HUES48 (cell line): ENCODE measurements at regions not wholly inside any gene's neighbourhood (a gene's known extent, or its start where the extent isn't known, plus 50 kb on each side); places are given as distances from the start of the nearest gene placed in this dataset.

Experiments
- H3K27ac ChIP-seq: one replicate; pipeline ENCODE4 v1.7.0; 2013; ENCODE audit warnings: low read depth, low read length, inconsistent platforms
- H3K27me3 ChIP-seq: 2 replicates; pipeline ENCODE4 v1.6.1; 2013; ENCODE audit warnings: mild to moderate bottlenecking, low read length; ENCODE audit not compliant: control insufficient read depth, insufficient read depth
- H3K36me3 ChIP-seq: 2 replicates; pipeline ENCODE4 v1.6.1; 2013; ENCODE audit warnings: low read length; ENCODE audit not compliant: control insufficient read depth, insufficient read depth
- H3K4me1 ChIP-seq: 2 replicates; pipeline ENCODE4 v1.6.1; 2013; ENCODE audit warnings: mild to moderate bottlenecking, low read length; ENCODE audit not compliant: control insufficient read depth, insufficient read depth
- H3K4me3 ChIP-seq: 2 replicates; pipeline ENCODE4 v1.5.1; 2013; ENCODE audit warnings: mild to moderate bottlenecking, low read depth, low read length
- H3K9ac ChIP-seq: 2 replicates; pipeline ENCODE4 v1.6.1; 2013; ENCODE audit warnings: mild to moderate bottlenecking, low read depth, low read length, moderate library complexity
- H3K9me3 ChIP-seq: 2 replicates; pipeline ENCODE4 v1.6.1; 2013; ENCODE audit warnings: low read length; ENCODE audit not compliant: control insufficient read depth, insufficient read depth

DNA sequence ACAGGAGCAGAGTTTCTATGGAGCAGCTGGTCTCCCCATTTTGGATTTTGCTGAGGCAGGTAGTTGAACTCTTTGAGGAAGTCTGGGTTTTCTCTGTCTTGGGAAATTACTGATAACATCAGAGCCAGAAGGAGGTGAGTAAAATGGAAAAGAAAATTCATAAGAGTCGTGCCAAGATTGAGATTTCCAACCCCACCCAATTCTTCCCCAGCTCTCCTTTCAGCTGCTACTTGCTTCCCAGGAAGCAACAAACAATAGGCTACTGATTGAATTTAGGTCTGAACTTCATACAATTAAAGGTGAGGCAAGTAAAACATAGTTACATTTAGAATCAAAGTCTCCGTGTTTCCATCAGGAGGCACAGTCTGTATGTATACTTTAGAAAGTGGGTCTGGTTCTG, 54.6 kb upstream of the EOLA2 start:
- Histone ChIP-seq H3K9ac (no peak overlapping the region), H3K4me3 (no peak overlapping the region), H3K9me3 (peaks cover 20% of the 10 kb centered on the region), H3K4me1 (no peaks in the 10 kb centered on the region), H3K27me3 (no peaks in the 10 kb centered on the region), H3K36me3 (no peaks in the 10 kb centered on the region), H3K27ac (no peak overlapping the region)

DNA sequence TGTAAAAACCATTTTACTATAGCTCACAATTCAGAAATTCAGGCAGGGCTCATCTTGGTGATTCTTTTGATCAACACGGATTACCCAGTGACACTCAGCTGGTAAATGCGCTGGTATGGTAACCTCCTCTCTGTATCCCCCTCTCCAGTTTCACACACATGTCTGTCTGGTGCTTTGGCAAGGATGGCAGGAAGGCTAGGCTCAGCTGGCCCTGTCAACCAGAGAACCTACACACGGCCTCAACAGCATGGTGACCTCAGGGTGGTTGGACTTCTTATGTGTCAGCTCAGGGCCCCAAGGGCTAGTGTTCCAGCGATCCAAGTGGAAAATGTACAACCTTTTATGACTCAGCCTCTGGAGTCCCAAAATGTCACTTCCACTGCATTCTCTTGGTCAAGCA, 55.7 kb upstream of the EOLA2 start:
- Histone ChIP-seq H3K36me3 (no peaks in the 10 kb centered on the region), H3K4me3 (no peak overlapping the region), H3K27ac (no peak overlapping the region)

DNA sequence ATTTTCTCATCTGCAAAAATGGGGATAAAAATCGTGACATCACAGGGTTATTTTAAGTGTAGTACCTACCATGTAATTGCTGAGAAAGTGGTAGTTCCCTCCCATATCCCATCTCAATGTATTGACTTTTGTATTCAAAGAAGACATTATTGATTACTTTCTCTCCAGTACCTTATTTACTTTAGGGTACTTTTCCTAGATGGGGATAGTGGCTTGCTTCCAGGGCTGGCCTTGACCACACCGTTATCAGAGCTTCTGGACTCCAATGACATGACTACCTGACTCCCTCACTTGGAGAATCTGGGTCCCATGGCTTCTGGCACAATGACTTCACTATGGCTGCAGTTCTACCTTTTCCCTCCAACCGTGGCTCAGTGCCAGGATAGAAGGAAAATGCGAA, 58.2 kb upstream of the EOLA2 start:
- no peak overlapping the region for H3K4me3 ChIP-seq
- peaks cover 20% of the 10 kb centered on the region for H3K9me3 ChIP-seq
- H3K9ac ChIP-seq, result no peak overlapping the region
- no peaks in the 10 kb centered on the region for H3K4me1 ChIP-seq
- H3K27me3 ChIP-seq, result no peaks in the 10 kb centered on the region
- H3K36me3 ChIP-seq, result no peaks in the 10 kb centered on the region
- H3K27ac ChIP-seq, result no peak overlapping the region

More for the DNA sequence above, 55.7 kb upstream of the EOLA2 start:
- Histone ChIP-seq H3K4me1 (no peaks in the 10 kb centered on the region), H3K9me3 (peaks cover 20% of the 10 kb centered on the region), H3K27me3 (no peaks in the 10 kb centered on the region), H3K9ac (no peak overlapping the region)

DNA sequence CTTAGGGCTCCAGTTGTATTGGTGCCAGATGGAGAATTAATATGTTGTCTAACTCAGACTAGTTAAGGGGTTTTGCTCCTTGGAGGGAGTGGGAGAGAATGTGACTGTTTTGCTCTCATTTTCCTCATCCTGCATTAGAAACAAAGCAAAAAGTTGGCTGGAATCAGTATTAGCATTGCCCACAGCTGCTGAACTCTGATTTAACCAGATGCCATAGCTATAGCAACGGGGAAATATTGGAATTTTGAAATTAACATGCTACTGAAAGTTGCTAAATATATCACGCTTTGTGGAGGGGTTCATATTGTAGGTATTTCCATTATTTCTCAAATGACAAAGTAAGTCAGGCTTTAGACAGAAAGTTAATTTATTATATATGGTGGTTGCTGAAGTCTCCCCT, 66.7 kb upstream of the EOLA2 start:
- Histone ChIP-seq H3K4me3 (no peak overlapping the region), H3K27ac (no peak overlapping the region), H3K27me3 (no peaks in the 10 kb centered on the region), H3K36me3 (no peaks in the 10 kb centered on the region), H3K9me3 (peaks cover 7% of the 10 kb centered on the region; the same call in 1 of the 2 replicates), H3K9ac (no peak overlapping the region), H3K4me1 (no peaks in the 10 kb centered on the region)

DNA sequence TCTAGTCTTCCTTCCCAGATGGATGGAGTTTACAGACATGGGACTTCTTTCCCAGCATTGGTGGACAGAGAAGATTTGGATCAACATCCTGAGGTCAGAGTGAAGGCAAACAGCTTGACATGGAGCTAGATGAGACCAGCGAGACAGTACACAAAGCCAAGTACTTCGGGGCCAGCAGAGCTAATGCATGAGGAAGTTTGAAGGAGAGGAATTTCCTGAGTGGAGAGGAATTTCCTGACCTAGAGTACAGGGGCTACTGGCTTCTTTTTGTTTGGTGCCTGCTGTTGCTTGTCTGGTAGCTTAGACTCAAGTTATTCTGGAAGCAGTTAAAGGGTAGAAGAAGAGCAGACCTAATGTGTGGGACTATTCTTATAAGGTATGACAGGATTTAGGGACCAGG, 69.1 kb upstream of the EOLA2 start:
- H3K4me1 ChIP-seq, result no peaks in the 10 kb centered on the region
- H3K4me3 ChIP-seq, result no peak overlapping the region
- no peak overlapping the region for H3K27ac ChIP-seq
- no peak overlapping the region for H3K9ac ChIP-seq
- no peaks in the 10 kb centered on the region for H3K36me3 ChIP-seq
- no peaks in the 10 kb centered on the region for H3K27me3 ChIP-seq
- H3K9me3 ChIP-seq, result peaks cover 8% of the 10 kb centered on the region

DNA sequence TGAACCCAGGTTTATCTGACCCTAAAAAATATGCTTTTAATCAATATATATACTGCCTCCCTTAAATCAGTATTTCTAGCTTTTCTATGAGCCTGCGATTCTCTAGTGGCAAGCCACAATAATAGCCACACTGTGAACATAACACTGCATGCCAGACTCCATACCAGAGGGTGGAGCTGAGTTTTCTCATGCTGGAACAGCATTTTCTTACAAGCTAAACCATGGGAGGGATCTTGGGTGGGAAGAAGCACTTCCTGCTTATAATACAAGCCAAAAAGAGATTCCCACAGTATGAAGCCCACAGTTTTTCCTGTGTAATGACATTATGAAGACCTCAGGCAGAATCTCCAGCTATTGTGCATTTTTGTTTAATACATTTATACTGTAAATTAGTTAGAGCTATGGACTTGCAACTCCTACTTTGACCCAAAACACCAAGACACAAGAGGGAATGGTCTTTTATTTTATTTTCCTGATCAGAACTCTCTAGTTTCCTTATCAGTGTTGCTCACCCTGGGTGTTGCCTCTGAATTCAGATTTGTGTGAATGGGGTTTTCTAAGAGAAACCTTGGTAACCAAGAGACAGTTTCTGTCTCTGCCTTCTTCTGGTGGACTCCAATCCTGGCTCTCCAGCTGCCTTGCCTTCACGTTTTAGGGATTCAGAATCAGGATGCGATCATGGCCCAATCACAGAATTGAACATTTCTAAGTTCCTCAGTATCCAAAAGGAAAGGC, 74.5 kb upstream of the EOLA2 start:
- no peaks in the 10 kb centered on the region for H3K4me1 ChIP-seq
- no peak overlapping the region for H3K27ac ChIP-seq
- peaks cover 18% of the 10 kb centered on the region for H3K9me3 ChIP-seq
- no peaks in the 10 kb centered on the region for H3K27me3 ChIP-seq
- H3K9ac ChIP-seq, result no peak overlapping the region
- no peaks in the 10 kb centered on the region for H3K36me3 ChIP-seq
- no peak overlapping the region for H3K4me3 ChIP-seq

DNA sequence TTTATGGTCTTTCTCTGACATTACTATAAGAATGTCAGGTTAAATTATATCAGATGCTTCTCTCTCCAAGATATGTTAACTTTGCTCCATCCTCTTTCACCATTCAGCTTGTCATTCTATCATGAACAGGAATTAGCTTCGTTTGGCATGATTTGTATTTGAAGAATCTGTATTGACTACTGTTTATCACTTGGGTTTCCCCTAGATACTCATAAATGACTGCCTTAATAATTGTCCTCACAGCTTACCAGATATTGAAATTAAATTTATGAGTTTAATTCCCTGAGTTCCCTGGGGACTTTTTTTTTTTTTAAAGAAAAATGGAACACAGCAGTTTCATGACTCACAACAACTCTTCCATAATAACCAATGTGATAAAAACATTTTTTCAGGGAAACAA, 76.2 kb upstream of the EOLA2 start:
- H3K9ac ChIP-seq, result no peak overlapping the region
- no peak overlapping the region for H3K27ac ChIP-seq
- H3K4me1 ChIP-seq, result no peaks in the 10 kb centered on the region
- no peaks in the 10 kb centered on the region for H3K36me3 ChIP-seq
- no peak overlapping the region for H3K4me3 ChIP-seq
- no peaks in the 10 kb centered on the region for H3K27me3 ChIP-seq
- H3K9me3 ChIP-seq, result peaks cover 26% of the 10 kb centered on the region

DNA sequence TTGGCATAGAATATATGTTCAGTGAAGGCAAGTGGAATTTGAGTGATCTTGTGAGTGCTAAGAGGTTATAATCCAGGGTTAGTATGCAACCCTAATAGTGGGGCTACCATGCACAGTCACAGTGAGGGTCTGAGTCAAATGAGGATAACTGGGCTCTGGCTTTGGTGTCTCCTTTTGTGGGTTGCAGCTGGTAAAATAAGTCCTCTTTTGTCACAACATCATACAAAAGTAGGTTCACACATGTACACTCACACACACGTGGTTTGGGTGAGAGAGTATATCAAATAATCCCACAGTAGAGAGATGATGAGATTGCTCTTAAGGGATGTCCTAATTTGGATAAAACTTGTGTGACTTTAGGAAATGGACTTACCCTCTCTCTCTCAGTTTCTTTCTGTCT, 79.6 kb upstream of the EOLA2 start:
- Histone ChIP-seq H3K4me1 (no peaks in the 10 kb centered on the region), H3K36me3 (no peaks in the 10 kb centered on the region), H3K27ac (no peak overlapping the region), H3K9me3 (peaks cover 28% of the 10 kb centered on the region), H3K27me3 (no peaks in the 10 kb centered on the region), H3K9ac (no peak overlapping the region), H3K4me3 (no peak overlapping the region)

DNA sequence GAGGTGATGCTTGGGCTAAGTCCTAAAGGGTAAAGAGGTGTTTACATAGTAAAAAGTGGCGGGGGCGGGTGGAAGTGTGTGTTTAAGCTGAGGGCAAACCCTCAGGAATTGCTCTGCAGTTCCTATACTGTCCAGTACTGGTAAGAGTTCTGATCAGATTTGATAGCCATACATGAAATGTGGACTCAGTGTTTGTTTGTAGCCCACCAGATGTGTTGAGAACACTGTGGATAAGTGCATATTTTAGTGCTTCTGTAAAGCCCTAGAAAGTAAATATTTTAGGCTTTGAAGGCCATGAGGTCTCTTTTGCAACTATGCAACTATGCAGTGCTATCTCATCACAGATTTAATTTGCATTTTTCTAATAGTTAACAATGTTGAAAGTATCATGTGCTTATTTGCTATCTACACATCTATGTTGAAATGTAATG, 80.7 kb upstream of the EOLA2 start:
- H3K27me3 ChIP-seq, result no peaks in the 10 kb centered on the region
- H3K4me3 ChIP-seq, result no peak overlapping the region
- peaks cover 31% of the 10 kb centered on the region for H3K9me3 ChIP-seq
- H3K36me3 ChIP-seq, result no peaks in the 10 kb centered on the region
- H3K27ac ChIP-seq, result no peak overlapping the region
- H3K4me1 ChIP-seq, result no peaks in the 10 kb centered on the region
- H3K9ac ChIP-seq, result no peak overlapping the region

DNA sequence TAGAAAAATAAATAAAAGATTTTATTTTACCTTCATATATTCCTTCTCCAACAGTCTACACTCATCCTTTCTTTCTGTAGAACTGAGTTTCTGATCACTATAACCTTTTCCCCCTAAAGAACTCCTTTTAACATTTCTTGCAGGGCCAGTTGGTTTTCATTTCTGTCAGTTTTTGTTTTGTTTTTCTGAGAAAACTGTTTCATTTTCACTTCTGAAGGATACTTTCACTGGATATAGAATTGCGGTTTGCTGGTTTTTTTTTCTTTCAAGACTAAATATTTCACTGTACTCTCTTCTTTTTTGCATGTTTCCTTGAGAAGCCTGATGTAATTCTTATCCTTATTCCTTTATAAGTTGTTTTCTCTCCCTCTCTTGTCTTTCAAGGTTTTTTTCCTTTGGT, 90.4 kb upstream of the EOLA2 start:
- H3K9me3 ChIP-seq, result peaks cover 5% of the 10 kb centered on the region; the same call in 1 of the 2 replicates
- no peaks in the 10 kb centered on the region for H3K4me1 ChIP-seq
- no peak overlapping the region for H3K27ac ChIP-seq
- no peaks in the 10 kb centered on the region for H3K36me3 ChIP-seq
- no peaks in the 10 kb centered on the region for H3K27me3 ChIP-seq
- H3K9ac ChIP-seq, result no peak overlapping the region
- no peak overlapping the region for H3K4me3 ChIP-seq

DNA sequence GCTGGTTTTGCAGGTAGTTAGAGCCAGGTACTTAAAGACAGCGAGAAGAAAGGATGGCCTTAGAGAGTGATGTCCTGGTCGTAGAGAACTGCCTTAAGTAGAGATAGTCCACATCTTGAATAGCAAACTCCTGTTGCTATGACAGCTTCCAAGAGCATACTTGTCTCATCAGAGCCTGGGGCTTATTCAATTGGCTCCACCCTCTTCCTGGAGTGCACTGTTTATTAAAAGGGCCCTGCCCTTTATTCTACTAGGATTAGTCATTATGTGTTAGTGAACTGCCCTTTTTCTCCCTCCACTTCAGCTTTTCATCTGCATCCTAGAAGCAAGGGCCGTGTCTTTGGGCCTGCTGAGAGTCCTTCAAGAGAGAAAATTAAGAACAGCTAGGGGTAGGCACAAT, 94.5 kb upstream of the EOLA2 start:
- Histone ChIP-seq H3K4me3 (no peak overlapping the region), H3K27ac (no peak overlapping the region), H3K36me3 (no peaks in the 10 kb centered on the region), H3K9ac (no peak overlapping the region), H3K4me1 (no peaks in the 10 kb centered on the region), H3K27me3 (no peaks in the 10 kb centered on the region), H3K9me3 (peaks cover 12% of the 10 kb centered on the region; the same call in 1 of the 2 replicates)
